Stimulated activated CD8-positive, alpha-beta memory T cell treated with anti-CD3 and anti-CD28 coated beads, Interleukin-2, amount 100 ng/mL, for 48 hours (primary cell): ENCODE measurements at regions not wholly inside any gene's neighbourhood (a gene's known extent, or its start where the extent isn't known, plus 50 kb on each side); places are given as distances from the start of the nearest gene placed in this dataset.

Source experiments
- DNase-seq, 2 donors: peaks; one replicate each; pipeline ENCODE4 v3.0.0-alpha.2; 2020; ENCODE audit warnings: low read depth in 2 of 2

DNA sequence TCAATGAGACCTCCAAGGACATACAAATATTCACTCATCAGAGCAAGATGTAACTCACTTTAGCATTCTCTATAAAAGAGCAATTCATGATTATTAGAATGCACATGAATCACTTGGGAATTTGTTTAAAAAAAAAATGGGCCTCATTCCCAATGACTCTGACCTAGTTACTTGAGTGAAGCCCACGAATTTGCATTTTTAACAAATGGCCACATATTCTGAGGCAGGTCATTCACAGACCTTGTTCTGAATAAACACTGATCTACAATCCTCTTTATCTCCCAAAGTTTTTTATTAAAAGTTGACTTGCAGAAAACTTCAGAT lies 255.1 kb upstream of the VEGFC start:
- DNase-seq = no peak

DNA sequence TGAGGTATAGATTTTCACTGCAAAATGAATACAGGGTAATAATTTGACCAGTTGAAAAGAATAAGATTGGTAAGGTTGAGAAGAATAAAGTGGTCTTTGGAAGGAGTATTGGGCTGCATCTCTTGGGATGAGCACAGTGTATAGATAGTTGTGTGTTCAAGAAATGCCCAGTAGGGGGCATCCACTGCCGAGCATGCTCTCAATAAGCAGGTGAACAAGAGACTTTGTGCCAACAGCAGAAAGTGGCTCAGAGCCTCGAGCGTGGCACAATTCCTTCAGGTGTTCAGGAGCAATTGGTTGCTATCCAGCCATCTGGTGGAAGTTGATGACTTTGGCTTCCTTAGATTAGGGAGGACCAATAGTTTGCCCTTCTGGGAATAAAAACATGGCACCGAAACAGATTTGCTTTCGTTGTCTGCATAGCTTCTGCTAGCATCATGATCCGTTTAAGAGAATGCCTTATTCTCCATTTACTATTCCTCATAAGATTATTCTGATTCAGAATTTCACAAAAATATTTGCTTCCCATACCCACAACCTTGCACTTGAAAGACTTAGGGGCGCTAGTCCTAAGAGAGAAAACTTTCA lies 258.1 kb upstream of the NEIL3 start:
- no peak for DNase-seq

DNA sequence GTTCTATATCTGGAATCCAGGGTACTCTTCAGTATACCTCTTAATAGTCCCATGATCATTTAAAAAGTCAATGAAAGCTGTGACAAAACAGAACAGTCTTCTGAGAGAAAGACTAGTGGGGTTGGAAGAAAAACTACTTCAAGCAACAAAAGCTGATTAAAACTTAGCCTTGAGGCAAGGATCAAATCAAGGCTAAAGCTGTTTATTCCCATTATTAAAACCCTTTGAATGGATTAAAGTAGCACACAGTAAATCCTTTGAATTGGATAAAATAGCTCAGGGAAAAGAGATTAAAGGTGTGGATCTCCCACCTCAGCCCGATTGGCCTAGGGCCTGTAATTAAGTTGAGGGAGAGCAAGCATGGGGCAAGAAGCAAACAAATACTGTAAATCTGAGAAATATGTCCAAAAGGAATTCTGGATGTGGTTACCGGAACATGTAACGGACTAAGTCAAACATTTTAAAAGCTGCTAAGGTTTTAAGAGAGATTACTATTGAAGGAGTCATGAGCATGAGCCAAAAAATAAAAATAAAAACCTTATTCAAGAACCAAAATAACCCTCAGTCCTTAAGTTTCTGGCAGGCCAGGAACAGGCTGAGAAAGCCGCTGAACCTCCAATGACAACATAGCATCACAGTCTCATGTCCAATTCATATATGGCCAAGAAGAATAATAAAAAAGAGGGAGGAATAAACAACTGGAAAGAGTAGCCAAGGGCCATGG lies 257.3 kb upstream of the NEIL3 start:
- no peak for DNase-seq

DNA sequence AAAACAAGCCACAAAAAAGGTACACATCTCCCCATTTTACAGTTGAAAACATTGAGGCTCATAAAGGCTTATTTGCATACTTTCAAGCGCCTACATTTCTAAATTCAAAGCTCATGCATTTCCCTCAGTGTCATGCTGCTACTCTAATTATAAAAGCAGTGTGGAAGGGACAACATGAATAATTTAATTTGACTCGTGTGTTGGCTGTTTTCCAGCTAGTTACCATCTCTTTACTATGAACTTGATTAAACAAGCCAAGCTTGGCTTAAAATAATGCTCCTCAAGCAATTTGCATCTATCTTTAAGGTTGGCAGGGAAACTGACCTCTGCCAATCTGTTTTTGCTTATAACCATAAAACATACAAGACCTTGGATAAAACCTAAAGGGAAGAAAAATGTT lies 252.5 kb upstream of the NEIL3 start:
- DNase-seq = no peak

DNA sequence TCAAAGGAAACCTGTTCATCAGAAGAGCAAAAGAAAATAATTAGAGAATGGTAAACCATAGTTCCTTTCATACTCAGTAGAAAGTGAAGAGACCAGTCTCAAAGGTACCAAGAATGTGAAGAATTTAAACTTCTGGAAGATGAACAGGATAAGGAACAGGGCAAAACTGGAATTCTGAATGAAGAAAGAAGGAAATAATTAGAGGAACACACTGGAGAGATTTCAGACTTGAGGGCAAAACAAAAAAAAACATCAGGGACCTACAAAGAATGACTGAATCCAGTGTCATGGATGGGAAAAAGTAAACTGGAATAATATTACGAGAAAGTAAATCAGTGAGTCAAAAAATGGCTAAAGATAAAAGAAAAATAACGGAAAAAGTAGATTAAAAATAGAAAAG lies 245.6 kb upstream of the NEIL3 start:
- no peak for DNase-seq

DNA sequence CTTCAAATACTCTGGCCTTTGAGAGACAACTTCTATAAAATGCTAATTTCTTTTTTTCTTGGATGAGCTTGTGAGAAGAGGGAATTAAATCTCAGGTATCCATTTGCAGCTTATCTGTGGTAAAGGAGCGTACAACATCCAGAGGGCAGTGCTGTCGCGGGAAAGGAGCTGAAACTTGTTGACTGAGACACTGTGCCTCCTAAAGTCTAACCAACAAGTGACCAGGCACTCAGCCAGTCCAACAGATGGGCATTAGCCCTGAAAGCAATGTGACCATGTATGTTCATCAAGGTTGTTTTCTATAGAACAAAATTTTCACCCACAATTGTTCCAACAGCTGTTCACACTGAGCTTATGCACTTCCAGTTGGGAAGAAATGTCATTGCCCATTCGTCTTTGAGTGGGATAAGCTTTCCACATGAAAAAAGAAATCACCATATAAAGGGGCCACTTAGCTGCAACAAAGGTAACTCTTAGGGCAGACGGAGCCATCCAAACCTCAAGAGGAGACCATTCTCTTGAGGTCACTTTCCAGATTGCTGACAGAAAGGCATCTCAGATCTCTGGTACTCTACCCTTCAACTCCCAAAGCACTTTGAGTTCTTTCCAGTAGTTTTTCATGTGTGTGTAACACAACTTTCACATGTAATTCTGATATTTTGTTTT lies 244.8 kb upstream of the NEIL3 start:
- DNase-seq = no peak

DNA sequence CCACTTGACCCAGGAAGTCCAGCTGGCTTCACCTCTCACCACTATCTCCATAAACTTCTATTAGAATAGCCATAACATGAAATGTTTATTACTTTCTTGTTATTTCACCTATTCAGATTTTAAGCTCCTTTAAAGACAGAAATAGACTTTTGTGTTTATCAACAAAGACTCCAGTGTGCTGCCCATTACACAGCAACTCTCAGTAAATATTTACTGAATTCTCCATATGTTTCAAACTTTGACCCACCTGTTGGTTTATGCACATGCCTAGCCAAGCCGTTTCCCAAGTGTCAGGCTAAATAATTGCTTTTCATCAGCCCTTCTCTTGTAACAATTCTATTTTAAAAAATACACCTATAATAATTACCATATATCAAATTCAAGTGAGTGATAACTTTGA lies 242.9 kb upstream of the NEIL3 start:
- DNase-seq = no peak

DNA sequence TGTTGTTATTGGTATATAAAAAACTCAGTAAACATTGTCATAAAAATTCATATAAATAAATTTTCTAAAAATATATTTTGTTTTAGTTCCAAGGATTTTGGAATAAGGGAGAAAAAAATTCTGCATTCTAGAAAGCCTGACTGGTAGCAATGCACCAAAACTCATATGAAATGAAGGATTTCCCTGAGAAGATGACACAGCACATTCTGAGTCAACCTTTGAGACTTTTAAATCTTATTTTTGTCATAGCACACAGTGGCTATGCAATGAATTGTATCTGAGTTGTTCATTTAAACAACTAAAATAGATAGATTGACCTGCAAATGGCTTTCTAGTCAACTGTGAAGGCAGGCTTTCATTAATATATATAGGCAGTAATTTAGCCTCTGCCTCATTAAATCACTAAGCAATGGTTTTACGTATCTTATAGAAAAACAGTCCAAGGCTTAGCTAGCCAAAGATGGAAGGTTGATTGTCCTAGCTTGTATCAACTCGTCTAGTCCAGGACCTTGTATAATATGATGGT lies 239.1 kb upstream of the NEIL3 start:
- DNase-seq = no peak

DNA sequence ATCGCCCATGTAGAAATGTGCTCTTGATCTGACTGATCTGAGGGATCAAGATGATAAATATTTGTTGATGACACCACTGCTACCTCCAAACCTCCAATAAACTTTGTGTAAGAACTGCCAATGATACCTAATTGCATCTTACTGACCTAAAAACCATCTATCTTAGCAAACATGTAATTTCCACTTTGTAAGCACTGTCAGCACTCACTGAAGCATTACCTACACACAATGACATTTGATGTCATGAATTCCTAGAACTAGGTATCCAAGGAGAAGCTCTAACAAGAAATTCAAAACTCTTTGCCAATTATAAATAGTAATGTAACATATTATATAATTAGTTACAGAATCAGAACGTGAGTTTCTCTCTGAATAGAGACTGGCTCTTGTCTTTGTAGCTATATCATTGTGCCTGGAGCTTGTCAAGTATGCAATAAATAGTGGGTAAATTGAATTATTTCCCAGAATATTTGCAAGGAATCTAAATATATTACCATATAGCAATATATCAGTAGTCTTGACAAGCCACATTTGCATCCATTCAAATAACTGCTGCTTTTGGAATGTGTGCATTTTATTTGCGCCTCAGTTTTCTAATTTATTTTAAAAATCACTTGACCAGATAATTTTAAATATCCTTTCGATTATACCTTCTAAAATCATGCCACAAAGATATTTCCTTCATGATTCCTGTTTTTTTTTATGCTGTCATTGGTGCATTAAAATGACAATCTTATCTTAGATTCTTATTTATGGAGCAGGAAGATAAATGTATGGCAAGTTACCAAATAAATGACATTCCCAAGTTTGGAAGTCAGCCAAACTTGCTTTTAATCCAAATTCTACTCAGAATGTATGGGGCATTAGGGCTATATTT lies 232.3 kb upstream of the NEIL3 start:
- no peak for DNase-seq

DNA sequence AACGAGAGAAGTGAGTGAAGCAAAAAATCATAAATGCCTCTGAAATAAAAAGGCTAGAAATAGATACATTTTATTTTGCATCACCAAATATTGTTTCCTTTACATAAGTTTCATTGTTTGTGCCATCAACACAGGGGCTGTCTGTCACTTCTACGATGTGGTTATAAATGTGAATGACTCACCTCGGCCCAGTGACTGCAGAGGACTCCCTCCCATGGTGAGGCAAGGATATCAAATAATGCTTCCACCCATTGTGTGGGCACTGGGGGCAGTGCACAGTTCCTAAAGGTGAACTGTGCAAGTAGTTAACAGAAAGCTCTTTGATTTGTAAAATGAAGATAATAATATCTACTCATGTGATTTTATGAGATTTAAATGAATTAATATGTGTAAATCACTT lies 230.3 kb upstream of the NEIL3 start:
- DNase-seq = no peak

DNA sequence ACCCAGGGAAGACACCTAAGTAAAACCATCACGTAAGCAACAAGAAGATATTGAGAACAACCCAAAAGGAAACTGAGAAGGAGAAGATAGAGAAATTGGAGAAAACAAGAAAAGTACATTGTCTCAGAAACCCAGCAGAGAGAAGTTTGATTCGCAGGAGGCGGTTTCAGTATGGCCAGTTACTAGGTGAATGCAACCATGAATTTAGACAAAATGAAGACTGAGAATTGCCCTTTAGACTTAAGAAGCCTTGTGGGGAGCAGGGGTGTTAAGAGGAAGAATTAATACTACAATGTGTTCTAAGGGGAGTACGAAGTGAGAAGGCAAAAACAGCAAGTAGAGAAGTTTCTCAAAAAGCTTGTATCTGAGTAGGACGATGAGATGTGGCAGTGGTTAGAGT lies 229.3 kb upstream of the NEIL3 start:
- DNase-seq = no peak

DNA sequence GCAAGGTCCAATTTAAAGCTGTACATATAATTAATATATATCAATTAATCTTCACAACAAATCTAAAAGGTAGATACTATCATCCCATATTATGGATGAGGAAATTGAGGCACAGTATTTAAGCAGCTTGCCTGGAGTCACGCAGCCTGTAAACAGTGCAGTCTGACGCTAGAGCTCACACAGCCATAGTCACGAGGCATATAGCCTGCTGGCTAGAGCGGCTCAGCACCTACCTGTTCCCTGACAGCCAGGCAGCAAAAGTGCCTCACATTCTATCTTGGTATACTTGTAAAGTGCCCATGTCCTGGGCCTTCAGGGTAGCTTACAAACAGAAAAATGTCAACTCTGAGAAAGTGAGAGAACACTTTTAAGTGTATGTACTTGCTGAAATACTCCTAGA lies 222.6 kb upstream of the NEIL3 start:
- no peak for DNase-seq

DNA sequence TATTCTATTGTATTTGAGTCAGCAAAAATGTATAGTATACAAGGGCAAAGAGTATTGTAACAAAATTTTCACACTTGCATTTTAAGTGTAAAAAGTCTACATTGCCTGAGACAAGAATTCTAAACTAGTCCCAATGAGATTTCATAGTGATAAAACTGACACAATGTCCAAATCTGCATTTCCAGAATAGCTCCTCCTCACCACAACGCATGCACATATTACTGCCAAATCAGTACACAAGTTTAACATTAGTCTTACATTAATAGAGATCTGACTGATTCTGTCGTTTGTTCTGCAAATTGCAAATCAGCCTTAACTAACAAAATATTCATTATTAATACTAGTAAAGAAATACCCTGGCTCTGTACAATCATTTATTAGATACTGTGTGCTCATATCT lies 222.2 kb upstream of the NEIL3 start:
- DNase-seq = no peak

DNA sequence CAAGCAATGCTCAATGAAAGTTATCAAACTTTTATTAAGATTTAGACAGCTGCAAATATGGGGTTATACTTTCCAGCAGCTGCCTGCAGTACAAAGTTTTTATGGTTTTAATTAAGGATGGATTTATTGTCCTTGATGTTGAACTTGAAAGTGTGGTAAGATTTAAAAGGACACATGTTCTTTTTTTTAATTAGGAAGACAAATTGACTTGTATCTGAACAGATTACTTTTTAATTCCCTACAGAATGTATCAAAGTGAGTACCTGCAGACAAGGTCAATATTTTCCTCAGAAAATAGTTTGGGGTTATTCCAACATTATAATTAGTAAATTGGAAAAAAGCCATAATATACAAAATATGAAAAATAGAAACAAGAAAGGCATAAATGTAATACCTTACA lies 218.2 kb upstream of the NEIL3 start:
- DNase-seq = no peak

DNA sequence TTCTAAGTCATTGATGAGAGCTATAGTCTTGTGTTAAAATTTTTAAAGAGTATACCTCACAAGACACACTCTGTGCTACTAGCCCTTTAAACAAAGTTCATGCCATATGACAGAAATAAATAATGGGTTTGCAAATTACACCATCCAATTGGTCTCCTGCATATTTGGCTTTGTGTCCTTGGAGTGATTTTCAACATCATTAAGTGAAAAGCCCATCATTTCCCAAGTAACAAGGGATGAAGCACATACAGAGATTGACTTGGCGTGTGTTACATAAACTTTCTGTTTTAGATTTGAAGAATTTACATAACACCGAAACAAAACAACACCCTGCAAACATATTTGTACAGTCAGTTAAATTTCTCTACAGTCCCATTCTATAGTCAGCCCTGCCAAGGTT lies 216.9 kb upstream of the NEIL3 start:
- DNase-seq = no peak

DNA sequence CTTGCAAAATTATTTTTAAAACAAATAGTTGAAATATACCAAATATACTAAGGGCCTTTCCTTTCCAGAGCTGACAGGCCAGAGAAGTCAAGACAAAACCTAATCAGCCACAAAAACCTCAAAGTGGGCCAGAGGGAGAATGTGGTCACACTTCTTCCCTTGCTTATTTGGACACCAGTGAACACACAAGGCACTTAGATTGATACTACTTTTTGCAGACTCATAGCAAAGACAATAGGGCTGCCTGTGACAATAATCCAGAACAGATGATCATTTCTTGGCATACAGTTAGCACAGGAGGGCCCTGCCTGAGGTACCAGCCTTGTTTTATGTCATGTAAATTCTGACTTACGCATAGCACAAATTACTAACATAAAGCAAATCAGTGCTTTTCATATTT lies 215.7 kb upstream of the NEIL3 start:
- DNase-seq = no peak

DNA sequence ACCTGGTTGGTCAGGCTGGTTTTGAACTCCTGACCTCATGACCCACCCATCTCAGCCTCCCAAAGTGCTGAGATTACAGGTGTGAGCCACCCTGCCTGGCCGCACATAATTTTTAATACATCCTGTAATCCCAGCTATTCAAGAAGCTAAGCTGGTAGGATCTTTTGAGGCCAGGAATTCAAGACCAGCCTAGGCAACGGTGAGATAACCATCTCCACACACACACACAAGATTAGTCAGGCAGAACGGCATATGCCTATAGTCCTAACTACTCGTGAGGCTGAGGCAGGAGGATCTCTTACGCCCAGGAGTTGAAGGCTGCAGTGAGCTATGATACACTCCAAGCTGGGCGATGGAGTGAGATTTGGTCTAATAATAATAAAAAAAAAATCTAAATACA lies 212.4 kb upstream of the NEIL3 start:
- DNase-seq = no peak

DNA sequence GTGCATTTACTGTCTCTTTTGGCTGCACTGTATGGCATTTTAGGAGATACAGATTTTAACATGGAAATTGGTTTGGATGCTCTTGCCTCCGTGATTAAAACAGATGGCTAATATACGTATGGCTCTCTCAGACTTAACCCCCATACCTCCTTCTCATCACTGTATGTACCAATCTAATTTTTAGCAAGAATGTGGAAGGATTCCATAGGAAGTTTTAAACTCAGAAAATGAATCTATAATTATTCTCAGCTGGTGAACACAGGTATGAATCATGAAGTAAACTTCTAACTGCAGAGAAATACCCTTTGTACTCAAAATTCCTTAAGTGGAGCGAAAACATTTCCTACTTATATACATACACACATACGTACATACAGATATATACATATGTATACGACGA lies 210.5 kb upstream of the NEIL3 start:
- no peak for DNase-seq

DNA sequence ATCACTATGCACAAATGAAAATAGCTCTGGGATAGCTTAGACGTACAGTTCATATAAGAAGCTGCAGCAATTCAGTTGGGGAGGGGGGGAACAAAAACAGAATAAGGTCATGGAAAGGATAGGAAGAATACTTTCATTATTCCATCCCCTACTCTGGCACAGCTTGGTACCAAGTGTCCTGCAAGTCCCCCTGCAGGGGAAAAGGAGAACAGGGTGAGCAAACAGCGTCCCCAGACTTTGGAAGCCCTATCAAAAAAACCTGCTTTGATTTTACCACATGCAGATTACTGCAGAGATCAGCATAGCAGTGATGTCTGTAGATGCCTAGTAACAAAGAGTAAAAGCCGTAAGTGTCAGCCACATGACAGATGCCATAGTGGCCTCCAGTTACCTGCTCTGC lies 209.4 kb upstream of the NEIL3 start:
- DNase-seq = no peak

DNA sequence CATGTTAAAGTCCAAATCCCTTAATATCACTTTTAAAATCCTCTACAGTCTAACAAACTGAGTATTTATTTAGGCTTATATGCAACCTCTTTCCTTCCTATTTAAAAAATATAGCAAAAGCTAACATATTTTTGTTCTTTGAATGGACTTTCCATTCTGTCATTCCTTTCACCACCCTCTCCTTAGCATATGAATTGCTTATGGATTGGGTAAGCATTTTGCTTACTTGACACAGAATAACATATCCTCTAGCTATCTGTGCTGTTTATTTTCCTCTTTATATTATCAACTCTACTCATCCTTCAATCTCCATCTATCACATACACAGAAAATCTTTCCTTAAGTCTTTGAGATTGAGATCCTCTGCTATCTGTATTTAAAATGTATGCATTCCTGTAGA lies 206.1 kb upstream of the NEIL3 start:
- DNase-seq = no peak

DNA sequence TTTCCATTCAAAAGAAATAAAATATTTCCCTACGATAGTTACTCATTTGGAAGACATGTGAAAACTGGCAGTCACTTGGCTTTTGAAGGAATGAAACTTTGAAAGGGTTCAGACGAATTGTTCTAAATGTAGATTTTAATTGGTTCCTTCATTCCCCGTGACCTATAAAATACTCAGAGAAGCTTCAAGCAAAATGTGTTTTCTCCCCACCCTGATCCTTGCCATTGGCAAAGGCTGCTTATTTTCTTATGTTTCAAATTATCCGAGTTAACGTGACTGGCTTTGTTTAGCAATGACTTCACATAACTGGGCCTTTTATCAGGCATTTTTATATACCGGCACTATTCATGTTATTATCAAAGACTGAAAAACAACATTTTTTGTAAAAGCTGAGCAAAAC lies 204.1 kb upstream of the NEIL3 start:
- no peak for DNase-seq

DNA sequence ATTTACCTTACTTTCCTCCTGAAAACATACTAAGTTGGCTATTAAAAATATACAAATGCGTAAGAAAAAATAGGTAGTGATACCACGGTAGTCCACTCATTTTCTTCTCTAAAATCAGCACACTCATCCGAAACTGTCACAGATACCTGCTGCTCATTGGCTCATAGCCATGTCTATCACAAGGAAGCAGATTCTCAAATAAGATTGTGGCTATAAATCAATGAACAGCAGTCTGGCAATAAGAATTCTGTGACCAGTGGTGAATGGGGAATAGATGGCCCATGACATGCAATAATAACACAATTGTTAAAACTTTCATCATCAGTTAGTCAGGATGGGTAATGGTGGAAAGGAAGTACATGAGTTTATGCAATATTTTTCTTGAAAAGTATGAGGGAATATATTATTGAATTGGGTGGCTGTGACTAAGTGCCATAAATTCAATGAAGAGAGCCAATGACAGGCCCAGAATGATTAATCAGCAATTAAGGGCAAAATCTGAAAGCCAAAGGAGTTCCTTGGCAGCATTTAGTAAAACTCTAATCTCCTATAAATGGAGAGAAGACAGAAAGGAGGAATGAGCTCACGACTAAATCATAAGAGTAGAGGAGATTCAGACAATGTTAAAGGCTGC lies 202.3 kb upstream of the NEIL3 start:
- no peak for DNase-seq
